HG03460 (cell line): ENCODE measurements at regions not wholly inside any gene's neighbourhood (a gene's known extent, or its start where the extent isn't known, plus 50 kb on each side); places are given as distances from the start of the nearest gene placed in this dataset.

ENCODE experiments used
- ATAC-seq: cut with Tn5 transposase; IDR thresholded peaks from one replicate; pipeline ENCODE4 v1.9.1; 2021; ENCODE audit not compliant: unreplicated experiment

DNA sequence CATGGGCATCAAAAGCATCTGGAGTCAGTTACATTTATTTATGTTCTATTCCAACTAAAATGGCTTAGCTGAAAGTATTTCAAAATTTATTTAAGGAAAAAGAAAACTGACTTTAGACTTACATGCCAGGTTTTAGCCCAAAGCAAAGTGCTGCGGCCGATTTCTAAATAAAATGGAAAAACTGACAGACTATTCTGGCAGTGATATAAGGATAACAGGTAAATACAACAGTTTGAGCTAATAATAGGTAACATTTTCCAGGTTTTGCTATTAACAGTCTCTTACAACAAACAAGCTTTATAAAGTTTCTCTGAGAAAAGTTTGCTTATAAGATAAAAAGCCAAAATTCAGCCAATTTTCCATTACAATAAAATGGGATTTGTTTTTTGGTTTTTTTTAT, 937.2 kb upstream of the FLRT2 start:
- no peak for ATAC-seq

DNA sequence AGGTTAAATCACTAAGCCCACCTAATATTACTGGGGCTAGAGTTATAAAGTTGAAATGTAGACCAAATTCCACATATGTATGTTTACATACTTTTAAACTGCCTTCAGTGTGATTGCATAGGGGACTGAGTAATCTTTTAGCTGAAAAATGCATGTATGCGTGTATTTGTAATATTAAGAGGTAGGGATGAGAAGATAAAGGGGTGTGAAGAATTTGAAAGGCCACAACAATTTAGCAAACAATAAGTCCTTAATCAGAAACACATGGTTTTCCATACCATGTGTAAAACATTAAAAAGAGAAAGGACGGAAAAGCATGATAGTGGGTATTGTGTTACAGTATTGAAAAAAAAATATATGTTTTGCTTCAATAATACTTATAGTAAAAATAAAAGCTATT, 919.9 kb upstream of the FLRT2 start:
- ATAC-seq = no peak

DNA sequence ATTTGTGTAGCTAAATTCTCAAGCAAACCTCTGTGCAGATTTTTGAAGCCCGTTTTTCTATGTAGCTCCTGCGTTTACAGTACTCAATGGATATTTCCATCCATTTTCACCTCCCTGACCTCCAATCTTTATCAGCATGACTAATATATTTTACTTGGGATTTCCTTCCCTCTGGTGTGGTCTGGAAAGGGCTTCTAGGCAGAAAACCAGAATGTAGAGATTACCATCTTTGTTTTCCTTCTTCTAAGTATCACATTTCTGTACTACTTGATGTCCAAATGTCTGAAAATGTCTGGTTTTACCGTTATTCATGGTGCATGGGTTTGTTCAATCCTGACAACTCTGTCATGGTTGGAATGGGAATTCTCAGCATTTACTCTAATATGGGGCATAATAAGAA, 907.6 kb upstream of the FLRT2 start:
- no peak for ATAC-seq

DNA sequence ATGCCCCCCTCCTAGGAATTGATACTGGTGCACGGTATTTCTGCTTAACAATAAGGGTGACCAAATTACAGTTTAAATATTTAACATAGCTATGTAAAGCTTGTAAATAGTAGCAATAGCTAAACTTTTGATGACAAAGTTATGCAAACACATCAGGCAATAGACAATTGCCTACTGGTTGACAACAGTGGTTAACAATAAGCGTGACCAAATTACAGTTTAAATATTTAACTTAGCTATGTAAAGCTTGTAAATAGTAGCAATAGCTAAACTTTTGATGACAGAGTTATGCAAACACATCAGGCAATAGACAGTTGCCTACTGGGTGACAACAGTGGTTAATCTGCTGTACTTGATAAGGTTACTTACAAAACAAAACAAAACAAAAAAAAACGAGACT, 886.5 kb upstream of the FLRT2 start:
- no peak for ATAC-seq

DNA sequence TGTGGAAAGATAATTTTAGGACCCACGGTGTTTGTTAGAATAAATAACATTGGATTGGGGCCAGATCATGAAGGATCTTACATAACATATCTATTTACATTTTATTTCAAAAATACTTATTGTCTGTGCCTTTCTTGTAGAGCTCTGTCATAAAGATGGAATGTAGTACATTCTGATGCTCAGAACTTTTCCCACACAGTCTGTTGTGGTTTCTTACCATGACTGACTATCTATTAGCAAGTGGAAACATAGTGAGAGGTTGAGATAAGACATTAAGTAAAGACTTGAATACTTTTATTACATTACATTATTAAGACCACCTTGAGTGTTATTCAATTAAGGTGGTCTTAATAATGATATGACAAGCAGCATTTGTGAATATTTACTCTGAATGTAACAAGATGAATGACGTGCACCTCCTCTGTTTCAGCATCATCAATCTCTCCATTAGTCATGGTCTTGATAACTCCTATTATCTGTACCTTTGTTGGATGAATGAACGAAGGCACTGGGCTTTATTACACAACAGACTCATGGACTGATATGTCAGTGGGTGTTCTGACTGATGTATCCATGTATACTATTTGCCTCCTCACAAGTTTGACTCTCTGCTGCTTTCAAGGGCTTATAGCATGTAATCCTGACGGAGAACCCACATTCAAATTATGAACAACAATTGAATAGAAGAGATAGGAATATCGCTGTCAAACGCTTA, 883.0 kb upstream of the FLRT2 start:
- no peak for ATAC-seq

DNA sequence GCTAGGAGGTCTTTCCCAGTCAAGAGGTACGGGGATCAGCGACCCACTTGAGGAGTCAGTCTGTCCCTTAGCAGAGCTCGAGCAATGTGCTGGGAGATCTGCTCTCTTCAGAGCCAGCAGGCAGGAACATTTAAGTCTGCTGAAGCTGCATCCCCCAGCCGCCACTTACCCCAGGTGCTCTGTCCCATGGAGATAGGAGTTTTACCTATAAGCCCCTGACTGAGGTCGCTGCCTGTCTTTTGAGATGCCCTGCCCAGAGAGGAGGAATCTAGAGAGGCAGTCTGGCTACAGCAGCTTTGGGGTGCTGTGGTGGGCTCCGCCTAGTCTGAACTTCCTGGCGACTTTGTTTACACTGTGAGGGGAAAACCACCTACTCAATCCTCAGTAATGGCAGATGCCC, 874.9 kb upstream of the FLRT2 start:
- no peak for ATAC-seq

DNA sequence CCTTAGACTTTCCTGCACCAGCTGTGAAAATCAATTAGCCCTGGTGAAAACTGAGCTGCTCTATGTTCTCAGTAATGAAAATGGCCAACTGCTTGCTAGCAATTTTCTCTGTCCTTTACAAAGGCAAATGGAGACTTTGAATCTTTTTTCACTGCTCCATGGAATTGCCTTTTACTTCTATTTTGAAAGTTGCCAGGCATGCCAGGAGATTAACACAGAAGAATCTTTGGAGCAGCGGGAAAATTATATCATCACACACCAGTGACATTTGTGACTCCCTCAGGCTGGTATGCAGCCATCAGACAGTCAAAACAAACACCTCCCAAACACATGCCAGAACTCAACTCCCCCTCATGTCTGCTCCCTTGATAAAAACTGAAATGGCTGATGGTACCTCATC, 872.0 kb upstream of the FLRT2 start:
- ATAC-seq = no peak

DNA sequence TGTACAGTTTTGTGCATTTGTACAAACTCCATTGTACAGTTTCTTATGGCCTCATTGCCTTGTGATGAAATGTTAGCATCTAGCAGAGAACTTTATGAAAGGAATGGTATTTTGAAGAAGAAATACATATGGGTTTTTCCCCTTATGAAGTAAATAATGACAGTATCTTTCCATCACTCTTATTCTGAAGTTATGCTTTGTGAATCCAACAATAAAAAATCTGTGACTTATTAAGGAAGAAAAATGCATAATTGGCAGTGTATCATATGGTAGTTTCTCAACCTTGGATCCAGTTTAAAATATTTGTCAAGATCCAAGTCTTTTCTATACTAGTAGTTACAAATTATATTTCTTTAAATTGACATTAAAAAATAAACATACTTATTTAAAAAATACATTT, 859.1 kb upstream of the FLRT2 start:
- no peak for ATAC-seq

DNA sequence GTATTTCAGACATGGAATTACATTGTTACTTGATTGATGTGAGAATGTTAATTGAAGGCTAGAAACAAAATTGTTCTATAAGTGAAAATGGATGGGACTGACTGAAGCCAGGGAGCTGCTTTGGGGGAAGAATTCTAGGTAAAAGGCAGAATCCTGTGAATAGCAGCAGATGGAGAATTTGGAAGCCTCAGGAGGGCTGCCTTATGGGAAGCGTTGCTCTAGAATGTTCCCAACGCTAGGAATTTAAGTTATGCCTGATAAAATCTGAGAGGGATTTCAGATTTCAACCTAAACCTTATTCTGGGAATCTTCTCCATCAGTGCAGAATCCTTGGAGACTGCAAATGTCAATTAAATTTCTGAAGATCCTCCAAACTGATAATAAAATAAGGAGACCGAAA, 858.2 kb upstream of the FLRT2 start:
- ATAC-seq = no peak

DNA sequence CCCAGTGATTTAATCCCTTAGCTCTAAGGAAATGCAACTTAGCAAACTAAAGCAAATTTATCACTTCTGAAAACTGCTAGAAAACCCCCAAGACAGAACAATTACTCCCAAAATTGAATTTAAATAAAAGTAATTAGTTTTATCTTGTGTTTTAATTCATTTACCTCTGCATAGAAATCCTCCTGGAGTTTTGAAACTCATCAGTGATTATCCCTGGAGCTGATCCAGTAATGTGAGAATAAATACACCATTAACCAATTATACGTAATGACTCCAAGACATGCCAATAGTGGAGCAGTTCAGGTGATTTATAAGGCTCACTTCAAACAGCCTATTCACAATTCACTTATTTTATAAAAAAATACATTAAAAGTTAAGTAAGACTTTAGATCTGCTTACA, 855.3 kb upstream of the FLRT2 start:
- ATAC-seq = no peak

DNA sequence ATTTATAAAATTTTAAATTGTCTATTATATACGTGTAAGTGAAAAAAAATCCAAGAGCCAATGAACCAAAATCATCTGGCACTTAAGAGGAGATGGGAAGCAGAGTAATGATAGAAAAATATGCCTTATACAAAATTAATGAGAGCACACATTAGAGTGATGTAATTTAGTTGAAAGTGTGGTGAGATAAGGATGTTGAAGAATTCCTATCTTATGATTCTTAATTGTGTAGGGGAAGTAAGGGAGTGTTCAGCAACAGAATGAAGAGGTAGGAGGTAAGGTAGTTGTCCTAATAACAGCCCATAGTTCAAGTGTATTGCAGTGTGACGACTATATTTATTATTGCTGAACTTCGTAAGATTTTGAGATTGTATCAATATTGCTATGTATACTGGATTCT, 843.4 kb upstream of the FLRT2 start:
- ATAC-seq = no peak

DNA sequence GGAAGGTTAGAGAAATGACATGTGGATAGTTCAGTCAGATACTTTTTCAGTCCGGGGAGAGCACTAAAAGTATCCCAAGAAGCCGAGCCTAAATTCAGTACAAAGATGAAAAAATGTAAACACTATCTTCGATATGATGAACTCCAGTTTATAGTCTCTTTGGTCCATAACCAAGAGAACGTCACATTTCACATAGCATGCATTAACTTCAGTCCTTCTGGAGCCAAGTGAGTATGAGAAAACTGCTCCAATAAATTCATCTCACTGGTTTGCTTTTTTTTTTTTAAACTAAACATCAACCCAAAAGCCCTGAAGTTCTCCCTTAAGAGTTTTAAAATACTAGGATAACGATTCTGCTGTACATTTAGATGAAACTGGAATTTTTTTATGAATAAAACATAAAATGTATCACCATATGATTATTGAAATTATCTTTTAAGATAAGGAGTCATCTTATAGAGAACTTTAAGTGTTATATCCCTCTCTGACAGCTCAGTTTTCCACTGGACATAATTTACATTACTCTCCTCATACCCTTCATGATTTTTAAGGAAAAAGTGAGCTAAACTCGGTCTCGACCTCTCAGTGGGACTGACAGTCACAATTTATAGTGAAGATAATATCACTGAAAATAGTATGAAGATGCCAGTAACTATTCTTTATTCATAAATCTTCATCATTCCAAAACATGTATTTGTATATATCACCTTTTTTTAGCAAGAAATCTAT, 841.5 kb upstream of the FLRT2 start:
- no peak for ATAC-seq

DNA sequence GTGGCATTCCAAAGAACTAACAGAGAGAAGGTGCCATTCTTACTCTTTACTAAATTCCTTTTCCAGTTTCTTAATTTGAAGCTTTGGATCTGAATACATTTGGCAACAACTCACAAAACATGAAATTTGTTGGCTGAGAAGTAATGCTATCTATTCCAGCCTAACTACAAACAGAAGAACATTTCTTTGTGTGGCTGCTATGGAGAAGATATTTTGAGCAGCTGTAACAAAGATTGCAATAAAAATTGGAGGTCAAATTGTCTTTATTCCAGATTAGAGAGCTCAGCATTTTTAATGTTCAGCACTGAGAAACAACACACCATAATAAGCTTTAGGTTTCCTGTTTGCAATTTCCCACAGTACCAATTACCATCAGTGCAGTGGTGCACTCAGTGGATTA, 835.8 kb upstream of the FLRT2 start:
- no peak for ATAC-seq

DNA sequence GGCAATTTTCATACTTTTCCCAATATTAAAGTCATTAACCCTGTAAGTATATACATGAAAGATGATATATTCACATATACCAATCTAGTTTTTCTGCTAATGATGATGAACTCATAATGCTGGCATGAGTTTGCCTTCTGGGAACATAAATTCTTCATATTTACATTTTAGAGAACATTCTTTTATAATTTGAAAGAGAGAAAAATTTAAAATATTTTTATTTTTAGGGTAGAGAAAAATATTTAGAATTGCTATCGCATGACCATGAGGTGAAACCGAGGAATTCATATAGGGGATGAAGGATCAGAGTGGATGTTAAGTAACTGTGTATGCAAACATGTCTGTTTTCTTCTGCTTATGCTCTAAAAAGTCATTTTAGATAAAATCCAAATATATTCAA, 825.3 kb upstream of the FLRT2 start:
- ATAC-seq = no peak

DNA sequence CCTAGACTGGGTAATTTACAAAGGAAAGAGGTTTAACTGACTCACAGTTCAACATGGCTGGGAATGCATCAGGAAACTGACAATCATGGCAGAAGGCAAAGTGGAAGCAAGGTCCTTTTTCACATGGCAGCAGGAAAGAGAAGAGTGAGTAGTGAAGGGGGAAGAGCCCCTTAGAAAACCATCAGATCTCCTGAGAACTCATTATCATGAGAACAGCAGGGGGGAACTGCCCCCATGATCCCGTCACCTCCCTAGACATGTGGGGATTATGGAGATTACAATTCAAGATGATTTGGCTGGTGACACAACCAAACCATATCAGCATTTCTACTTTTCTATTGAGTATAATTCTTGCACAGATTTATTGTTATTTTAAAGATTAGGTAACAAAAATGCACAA, 822.1 kb upstream of the FLRT2 start:
- no peak for ATAC-seq

DNA sequence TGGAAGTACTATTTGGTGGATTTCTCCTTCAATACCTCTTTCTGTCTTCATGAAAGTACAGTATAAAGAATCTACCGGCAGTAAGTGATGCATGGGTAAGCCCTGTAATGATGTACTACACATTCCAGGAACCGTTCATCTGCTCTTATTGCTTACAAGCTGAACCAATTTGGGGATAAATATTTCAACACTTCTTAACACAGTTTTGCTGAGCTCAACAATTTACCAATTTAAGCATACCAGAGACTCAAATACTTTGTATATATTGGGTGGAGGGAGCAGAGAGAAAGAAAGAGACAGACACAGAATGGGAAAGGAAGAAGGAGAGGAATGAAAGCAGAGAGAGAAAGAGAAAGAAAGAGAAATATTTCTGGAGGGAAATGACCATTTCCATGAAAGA, 821.1 kb upstream of the FLRT2 start:
- ATAC-seq = no peak

DNA sequence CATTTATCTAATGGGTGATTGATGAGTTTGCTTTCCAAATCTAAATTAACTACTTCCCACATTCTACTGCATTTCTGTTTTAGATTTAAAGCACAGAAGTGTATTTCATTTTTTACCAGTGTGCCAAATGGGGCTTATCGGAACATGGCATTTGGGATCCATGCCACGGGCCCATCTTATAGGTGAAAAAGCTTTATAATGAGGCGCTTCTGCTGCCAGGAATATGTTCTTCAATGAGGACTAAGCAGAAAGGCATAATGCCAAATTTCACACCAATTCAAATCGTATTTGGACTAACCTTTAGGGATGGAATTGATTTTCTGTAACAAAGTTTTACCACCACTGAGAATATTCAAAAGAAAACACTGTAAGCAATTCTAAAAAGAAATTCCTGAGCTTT, 803.5 kb upstream of the FLRT2 start:
- ATAC-seq = no peak

DNA sequence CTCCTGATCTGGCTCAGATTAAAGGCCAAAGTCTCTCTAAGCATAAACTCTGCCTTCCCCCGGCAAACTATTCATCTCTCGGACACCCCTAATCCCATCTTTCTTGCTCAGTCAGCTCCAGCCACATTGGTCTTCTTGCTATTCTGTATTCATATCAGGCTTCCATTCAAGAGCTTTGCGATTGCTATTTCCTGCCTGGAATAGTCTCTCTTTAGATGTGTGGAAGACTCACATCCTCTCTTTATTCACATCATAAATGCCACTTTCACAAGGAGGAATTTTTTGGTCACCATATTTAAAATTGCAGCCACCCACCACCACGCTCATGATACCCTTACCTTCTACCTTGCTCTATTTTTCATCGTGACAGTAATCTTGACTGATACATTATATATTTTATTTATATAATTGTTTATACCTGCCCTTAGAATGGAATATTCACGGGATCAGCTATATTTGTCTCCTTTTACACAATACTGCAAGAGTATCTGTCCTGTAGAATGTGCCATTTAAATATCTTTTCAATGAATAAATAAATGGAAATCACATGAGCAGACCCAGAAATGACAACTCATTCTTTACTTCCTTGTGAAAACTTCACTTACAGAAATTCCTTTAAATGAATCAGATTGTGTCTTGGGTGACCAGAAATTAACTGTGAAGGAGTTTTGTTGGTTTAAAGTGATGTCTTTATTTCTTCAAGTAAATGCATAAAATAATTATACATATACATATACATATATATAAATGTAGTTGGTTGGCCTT, 780.6 kb upstream of the FLRT2 start:
- ATAC-seq = no peak

DNA sequence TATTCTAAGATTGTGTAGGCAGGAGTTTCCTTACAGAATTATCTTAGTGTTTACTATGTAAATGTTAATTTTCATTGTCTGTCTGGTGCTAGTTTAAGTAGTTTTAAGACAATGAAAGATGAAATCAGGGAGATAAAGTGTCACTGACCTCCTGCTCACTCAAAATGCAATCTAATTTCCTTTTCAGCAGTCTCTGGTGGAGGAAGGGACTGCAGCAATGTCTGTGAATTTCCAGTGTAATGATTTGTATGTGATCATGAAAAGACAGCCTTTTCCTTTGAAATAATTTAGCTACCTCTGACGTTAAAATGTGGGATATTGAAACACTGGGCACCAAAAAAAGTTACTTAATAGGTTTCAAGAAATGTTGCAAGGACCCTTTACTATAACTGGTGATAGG, 779.7 kb upstream of the FLRT2 start:
- no peak for ATAC-seq

DNA sequence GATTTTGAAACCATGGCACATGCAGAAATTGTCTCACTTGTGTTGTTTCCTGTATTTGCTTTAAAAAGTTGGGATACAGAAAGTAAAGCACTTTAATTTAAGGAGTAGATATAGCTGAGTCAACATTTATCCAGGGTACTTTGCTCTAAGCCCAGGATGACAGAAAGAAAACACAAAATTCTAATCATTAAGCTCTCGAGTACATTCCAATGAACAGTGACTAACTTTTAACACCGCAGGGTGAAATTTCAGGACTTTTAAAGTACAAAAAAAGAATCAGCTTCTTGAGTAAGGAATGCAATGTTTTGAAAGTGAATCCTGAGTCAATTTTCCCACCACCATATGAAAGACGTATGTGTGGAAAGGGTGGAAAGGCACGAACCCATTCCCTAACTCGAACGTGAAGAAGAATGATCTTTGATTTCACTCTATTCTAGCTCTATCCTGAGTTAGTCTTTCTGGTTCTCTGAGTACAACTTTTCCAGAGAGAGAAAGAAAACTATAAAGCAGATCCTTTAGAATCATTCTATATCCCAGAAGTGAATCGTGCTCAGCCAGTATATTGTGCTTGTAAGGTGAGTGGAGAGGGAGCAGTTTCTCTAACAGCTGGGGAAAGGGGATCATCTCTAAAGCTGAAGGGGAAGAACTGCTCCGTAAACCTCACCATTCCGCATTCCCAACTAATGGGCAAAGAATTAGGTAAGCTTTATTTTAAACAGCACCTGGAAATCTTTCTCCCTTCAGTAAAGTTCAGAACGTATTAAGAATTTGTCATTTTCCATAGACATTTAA, 779.0 kb upstream of the FLRT2 start:
- no peak for ATAC-seq

DNA sequence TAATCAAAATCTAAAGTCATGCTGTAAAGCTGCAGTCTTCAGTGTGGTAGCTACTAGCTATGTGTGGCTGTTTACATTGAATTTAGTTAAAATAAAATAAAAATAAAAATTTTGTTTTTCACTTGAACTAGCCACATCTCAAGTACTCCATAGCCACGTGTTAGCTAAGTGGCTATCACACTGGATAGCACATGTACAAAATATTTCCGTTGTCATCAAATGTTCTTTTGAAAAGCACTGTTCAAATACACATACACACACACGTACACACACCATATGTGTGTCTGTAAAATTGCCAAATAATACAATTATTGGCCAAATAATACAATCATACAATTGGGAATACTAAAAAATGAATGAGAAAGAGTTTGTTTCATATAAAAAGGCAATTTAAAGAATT, 778.2 kb upstream of the FLRT2 start:
- no peak for ATAC-seq
